RWPE1 (cell line): ENCODE measurements at regions not wholly inside any gene's neighbourhood (a gene's known extent, or its start where the extent isn't known, plus 50 kb on each side); places are given as distances from the start of the nearest gene placed in this dataset.

ENCODE experiments used
- CTCF ChIA-PET: fragments of 350-600 bp; sonication (Branson Sonifier 250); formaldehyde crosslinking; extraction: SDS; loops from one replicate; lab custom pipeline; 2021; lab: Yijun Ruan, JAX
- POLR2A ChIA-PET: fragments of 400-600 bp; formaldehyde crosslinking; extraction: SDS; loops from one replicate; lab custom pipeline; 2020; ENCODE audit warnings: antibody characterized with exemption; ENCODE audit not compliant: low non-redundant PET; lab: Yijun Ruan, JAX
- DNase-seq: peaks from one replicate; pipeline ENCODE4 v3.0.0; 2012; ENCODE audit warnings: low spot score
- H3K27ac ChIP-seq: fragments of 450-650 bp; 2 replicates; pipeline ENCODE4 v1.5.1; 2017
- CTCF ChIP-seq: fragments of 450-650 bp; conservative IDR thresholded peaks from 2 replicates; pipeline ENCODE4 v1.5.1; 2017; ENCODE audit warnings: low read depth, mild to moderate bottlenecking

- no peak for TF ChIP-seq CTCF
- ChIA-PET CTCF (no interaction called here), POLR2A (no interaction called here)
- H3K27ac ChIP-seq = no peak overlapping the region
- DNase-seq = no peak
Observed at GRCh38 chr16:64417711-64418227, 704.1 kb downstream of the CDH11 start.

GRCh38 chr16:64416216-64417005 is 705.5 kb downstream of the CDH11 start:
- ChIA-PET CTCF (no interaction called here), POLR2A (no interaction called here)
- DNase-seq = no peak
- no peak for TF ChIP-seq CTCF
- no peak overlapping the region for H3K27ac ChIP-seq

GRCh38 chr16:64412578-64413280 is 709.1 kb downstream of the CDH11 start:
- ChIA-PET POLR2A (no interaction called here), CTCF (no interaction called here)
- no peak overlapping the region for H3K27ac ChIP-seq
- DNase-seq = no peak
- TF ChIP-seq CTCF = no peak

GRCh38 chr16:64410306-64410705 is 711.6 kb downstream of the CDH11 start:
- TF ChIP-seq CTCF = no peak
- ChIA-PET CTCF (no interaction called here), POLR2A (no interaction called here)
- DNase-seq = no peak
- no peak overlapping the region for H3K27ac ChIP-seq

DNA sequence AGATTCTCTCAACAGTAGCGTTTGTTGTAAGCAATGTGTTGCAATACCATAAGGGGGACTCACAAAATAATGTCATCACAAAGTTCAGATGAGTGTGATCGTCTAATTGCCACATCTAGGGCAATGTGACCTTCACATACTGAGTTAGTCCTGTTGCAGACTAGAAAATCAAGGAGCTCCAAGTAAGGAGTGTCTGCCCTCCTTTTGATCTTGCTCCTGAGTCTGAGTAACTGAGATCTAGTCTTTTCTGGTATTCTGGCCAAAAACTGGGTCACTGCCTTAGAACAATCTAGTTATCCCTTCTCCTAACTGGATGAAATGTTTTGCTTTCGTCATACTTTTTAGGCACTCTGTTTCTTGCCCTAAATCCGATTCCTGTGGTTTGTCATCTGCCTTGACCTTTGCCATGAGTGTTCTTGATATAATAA is 712.1 kb downstream of the CDH11 start:
- no peak for DNase-seq
- POLR2A ChIA-PET = no interaction called here
- CTCF ChIA-PET = no interaction called here
- TF ChIP-seq CTCF = no peak
- no peak overlapping the region for H3K27ac ChIP-seq

GRCh38 chr16:64408699-64409098 is 713.2 kb downstream of the CDH11 start:
- DNase-seq = no peak
- POLR2A ChIA-PET = no interaction called here
- no peak for TF ChIP-seq CTCF
- H3K27ac ChIP-seq = no peak overlapping the region
- CTCF ChIA-PET = no interaction called here
